Fibroblast of upper back skin (primary cell): ENCODE measurements at regions not wholly inside any gene's neighbourhood (a gene's known extent, or its start where the extent isn't known, plus 50 kb on each side); places are given as distances from the start of the nearest gene placed in this dataset.

Source experiments
- DNase-seq: peaks from one replicate; pipeline ENCODE4 v3.0.0-alpha.2; 2013

DNA sequence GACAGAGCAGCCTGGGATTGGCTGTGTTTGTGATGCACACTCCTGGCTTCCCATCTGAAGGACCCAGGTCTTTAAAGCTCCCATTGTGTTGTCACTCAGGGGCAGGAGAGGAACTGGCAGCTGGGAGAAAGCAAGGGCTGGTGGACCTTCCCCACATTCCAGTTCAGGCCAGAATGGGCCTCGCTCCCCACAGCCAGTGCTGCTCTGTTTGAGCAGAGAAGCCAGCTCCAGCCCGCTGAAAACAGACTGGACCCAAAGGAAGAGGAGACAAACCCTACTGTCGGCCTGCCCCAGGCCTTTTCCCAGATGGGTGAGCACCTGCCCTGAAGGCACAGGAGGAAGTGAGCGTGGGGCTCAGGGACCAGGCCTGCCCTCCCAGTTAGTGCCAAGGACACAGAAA lies 499.4 kb downstream of the NPHP4 start:
- no peak for DNase-seq

DNA sequence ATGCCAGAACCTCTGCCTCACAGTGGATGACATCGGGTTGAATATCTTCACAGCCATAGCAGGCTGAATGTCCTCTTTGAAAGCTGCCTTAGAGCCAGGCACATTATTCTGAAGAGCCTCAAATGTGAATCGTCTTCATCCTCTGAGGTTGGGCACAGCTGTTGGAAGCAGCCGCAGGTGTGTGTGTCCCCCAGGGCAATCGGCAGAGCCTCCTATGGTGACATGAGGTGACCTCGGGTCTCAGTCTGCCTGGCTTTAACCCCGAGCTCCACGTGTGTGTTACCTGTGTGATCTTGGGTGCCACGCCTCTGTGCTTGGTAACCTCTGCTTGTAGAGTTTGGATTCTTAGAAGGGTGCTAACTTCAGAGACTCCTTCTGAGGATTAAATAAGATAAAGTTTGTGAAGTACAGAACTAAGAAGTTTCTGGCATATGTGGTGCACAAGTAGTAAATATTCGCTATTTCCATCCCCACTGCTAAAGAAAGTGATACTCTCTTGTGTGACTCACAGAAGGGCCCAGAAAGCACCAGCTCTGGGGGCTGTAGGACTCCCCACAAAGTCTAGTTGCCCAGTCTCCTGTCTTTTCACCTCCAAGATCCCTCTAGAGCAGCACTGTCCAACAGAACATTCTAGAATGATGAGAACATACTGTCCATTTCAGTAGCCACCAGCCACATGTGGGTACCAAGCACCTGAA lies 500.9 kb downstream of the NPHP4 start:
- DNase-seq = no peak

DNA sequence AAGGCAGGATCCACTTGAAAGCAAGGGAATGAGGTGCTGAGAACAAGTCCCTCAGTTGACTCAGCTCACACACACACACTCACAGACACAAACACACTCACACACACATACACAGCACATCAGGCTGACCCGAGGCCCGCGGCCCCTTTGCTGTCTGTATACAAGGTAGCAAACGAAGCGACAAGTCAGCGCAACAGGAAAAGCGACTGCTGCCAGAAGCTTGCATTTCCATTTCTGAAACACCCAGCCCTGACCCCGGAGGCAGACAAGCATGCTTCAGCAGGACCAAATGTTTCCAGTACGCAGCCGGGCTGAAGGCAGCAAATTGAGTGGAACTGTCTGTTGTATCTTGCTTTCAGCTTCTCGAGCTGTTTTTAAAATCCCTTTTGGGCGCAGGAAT lies 501.6 kb downstream of the NPHP4 start:
- DNase-seq = no peak

DNA sequence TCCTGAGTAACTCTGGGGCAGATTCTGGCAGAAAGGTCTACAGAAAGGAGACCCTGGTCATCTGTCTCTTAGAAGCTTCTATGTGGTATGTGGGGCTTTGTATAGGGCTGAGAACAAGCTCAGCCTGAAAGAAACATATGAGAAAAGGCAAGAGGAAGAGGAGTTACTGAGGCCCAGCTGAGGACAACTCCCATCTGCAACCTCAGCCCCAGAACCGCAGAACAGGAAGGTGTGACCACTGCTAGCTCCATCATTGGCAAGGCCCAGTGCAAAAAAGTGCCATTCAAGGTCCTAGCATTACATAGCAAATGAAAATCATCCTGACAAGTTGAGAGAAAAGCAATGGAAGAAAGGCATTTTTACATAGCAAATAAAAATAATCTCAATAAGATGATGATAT lies 503.8 kb downstream of the NPHP4 start:
- no peak for DNase-seq

DNA sequence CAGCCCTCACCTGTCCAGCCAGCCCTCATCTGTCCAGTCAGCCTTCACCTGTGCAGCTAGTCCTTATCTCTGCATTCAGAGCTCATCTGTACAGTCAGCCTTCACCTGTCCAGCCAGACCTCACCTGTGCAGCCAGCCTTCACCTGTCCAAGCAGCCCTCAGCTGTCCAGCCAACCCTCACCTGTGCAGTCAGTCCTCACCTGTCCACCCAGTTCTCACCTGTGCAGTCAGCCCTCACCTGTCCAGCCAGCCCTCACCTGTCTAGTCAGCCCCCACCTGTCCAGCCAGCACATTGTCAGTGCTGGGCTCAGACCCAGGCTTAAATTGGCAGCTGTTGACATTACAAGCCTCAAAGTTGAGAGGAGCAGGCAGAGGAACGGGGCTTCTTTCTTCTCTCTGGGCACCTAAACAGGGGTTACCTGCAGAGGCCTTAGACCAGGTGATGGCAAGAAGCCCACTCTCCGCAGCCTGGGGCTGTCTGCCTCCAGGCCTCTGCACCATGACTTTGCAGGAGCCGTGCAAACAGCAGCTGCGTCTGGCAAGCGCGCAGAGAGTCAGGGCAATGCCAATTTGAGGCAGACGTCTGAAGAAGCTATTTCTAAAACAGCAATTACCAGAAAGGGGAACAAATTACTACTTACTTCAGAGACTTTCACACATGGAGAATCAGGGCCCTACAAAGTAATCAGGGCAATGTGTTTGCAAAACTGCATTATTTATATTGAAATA lies 506.1 kb downstream of the NPHP4 start:
- DNase-seq = no peak

DNA sequence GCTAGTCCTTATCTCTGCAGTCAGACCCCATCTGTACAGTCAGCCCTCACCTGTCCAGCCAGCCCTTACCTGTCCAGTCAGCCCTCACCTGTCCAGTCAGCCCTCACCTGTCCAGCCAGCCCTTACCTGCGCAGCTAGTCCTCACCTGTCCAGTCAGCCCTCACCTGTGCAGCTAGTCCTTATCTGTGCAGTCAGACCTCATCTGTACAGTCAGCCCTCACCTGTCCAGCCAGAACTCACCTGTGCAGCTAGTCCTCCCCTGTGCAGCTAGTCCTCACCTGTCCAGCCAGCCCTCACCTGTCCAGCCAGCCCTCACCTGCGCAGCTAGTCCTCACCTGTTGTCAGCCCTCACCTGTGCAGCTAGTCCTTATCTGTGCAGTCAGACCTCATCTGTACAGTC lies 506.8 kb downstream of the NPHP4 start:
- DNase-seq = no peak

DNA sequence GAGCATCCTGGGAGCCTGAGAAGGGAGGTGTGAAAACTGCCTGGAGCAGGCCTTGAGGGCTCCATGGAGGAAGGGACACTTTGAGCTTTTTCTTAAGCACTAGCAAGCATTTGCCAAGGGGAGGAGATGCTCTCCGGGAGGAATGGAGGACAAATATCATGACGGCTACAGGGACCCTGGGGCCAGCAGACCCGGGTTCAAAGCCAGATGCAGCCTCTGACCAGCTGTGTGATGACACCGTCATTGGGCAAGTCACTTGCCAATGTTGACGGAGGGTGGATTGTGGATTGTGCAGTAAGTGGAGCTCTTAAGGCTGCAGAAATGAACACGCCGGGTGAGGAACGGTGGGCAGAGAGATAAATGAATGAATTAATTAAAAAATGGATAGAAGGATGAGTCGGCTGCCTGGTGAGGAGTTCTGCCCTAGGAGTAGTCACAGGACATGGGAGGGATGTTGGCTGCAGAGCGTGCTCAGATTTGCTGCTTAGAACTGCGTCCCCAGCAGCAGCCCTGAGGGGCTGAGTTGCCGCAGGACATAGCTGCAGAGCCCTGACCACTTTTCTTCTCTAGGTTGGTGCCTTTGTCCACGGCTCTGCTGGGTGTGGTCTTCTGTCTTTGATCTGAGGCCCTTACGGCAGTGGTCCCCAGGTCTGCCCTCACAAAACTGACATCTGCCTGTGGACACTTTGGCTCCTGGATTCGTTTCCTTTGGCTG lies 507.6 kb downstream of the NPHP4 start:
- DNase-seq = no peak

DNA sequence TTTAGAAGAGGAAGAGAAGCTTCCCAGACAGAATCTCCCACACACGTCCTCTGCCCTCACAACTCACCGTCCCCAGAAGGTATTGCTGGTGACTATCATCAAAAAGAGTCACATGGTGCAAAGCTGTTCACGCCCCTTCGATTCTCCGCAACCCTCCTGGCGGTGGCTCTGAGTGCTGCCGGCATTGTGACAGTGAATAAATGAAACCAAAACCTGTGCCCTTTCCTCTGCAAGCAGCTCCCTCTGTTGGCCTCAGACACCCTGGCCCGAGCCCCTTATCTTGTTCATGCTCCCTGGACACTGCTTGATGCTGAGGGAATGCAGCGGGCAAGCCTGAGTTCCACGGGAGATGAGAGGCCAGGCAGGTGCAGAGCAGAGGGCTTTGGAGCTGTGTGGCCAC lies 510.3 kb downstream of the NPHP4 start:
- DNase-seq = no peak

DNA sequence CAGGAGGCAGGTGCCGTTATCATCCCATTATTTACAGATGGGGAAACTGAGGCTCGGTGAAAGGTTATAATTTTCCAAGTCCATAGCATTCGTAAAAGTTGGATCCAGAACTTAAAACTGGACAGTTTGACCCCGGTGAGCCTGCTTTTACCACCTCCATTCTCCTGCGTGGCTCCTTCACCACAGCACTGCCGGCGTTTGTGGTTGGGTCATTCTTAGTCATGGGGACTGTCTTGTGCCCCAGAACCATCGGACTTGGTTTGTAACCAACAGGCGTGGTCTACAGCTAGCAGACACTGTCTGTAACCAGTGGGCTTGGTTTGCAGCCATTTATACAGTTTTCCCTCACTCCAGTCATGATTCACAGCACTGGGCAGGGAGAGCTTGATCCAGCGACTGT lies 511.3 kb downstream of the NPHP4 start:
- no peak for DNase-seq

DNA sequence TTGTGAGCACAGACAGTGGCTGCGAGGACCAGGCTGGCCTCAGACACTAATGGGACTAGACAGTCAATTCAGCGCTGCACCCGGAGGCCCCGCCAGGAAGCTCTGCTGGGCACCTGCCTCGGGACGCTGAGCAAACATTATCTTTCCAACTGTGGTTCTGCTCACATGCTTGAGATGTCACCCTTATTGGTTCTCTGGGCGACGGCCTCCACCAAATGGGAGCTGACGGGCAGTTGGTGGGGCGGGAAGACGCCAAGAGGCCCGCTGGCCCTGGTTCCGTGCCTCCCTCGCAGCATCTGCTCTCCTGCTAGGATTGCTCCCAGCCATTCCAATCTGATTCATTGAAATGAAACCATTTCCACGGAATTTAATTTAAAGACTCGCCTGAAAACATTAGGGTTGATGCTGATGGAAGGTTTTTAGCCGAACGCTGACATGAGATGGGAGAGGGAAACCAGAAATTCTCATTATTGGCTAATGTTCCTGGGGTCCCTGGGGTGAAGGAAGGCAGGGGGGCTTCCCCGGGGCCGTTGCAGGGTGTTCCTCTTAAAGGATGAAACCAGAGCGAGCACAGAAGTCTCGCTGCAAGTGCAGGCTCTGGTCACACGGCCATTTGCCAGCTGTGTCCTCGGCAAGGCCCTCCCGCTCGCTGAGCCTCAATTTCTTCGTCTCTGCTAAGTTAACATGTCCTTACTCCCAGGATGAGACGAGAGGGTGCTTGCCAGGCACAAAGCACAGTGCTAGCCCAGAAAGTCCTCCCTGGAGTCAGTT lies 512.2 kb downstream of the NPHP4 start:
- DNase-seq = no peak

DNA sequence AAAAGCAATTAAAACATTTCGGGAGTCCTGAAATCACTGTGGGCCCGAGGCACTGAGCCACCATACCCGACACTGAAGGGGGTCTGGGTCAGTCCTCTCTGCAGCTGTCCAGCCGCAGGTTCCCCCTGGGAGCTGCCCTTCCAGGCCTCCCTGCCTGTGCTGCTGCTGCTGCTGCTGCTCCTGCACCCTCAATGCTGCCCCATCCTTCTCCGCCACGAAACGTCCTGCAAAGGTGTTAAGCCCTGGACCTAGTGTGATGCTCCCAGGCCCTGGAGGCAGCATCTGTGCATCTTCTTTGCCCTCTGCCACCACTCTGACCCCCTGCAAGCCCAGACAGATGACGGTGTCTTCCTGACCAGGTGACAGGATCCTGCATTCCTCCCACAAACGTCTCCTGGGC lies 513.3 kb downstream of the NPHP4 start:
- no peak for DNase-seq

DNA sequence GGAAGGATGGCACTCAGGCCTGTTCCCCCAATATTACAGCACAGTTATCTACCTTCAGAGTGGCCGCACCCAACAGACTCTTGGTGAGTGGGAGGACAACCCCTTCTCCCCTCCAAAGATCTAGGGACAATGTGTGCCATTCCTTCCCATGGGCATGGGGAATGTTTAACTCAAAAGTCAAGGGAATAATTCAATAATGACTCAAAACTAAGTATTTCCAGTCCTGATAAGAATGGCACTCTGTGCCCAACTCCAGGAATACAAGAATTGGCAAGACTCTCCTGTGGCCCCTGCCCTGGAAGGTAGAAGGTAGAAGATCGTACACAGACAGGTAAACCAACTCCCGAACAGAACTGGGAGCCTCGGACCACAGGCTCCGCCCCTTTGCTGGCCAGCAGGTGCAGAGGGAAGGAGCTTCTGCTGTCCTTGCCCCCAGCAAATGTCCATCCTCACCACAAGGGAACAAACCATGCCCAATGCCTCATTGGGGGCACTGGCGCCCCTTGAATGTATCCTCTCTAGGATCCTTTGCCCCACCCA lies 514.0 kb downstream of the NPHP4 start:
- no peak for DNase-seq

DNA sequence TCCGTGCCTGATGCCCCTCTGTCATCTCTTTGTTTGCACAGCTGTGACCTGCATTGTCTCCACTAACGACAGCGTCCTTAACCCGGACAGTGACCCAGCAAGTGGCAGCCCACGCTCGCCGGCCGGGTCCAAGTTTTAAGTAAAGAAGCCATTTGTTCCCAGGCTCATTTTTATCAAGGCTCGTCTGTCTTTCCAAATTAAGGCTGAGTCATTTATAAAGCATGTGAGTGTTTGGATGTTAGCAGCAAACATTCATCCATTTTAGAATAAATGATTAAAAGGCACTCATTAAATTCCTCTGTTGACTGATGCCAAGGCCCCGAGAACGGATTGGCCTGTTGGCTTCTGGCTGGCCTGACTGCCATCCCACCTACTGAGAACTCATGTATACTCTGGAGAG lies 514.5 kb downstream of the NPHP4 start:
- no peak for DNase-seq

DNA sequence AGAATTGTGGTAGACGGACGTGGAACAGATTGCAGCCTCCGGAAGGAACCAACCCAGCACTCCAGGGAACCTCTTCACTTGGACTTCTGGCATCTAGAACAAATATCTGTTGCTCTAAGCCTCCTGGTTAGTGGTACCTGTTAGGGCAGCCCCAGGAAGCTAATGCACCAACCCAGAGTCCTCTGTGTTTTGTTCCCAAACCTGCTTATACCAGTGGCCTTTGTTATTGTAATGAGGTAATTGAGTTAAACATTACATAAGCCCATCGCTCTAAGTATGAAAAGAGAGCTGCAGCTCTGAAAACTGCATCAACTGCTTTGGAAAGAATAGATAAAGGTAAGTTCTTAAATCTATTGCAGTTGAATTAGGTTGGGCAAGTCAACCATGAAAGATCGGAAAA lies 516.7 kb downstream of the NPHP4 start:
- DNase-seq = no peak

DNA sequence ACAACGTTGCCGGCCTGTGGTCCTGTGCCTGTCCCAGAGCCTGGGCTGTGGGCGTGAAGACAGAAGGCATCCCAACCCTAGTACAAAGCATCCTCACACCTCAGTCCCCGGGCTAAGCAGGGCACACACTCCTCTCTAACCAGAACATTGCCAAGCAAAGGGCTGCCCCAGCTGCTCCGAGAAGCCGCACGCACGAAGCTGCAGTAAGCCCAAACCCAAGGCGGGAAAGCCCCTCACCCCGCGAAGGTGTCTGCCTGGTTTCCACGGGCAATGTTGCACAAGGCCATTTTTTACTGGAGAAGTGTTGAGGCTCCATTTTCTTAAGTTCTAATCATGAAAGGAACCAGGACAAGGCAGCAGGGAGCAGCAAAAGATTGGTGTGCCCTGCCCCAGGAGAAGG lies 519.0 kb downstream of the NPHP4 start:
- no peak for DNase-seq

DNA sequence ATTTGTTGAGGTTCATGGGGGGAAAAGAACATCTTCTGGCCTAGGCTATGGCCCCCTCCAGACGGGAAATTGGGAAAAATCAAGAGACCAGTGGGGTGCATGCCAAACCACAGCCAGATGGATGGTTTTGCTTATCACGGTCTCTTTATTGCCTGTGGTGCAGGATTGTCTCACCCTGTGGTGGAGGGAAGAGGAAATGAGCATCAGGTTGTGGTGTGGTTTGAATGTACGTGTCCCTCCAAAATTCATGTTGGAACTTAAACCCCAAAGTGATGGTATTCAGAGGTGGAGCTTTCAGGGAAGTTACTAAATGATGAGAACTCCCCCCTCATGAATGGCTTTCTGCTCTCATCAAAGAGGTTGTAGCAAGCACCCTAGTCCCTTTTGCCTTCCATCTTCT lies 525.7 kb downstream of the NPHP4 start:
- DNase-seq = no peak

DNA sequence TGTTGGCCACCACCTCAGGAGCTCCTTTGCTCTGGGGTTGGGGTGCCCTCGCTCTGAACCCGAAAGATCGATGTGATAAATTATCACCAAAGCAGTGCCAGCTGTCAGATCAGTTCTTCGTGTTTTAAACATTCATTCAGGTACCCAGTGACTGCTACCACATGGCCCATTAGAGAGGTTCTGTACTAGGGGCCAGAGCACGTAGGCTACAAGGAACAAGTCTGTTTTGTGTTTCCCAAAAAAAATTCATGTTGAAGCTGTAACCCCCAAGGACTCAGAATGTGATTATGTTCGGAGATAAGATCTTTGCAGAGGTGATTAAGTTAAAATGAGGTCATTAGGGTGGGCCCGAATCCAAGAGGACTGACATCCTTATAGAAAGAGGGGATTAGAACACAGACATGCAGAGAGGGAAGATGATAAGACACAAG lies 526.9 kb downstream of the NPHP4 start:
- no peak for DNase-seq

DNA sequence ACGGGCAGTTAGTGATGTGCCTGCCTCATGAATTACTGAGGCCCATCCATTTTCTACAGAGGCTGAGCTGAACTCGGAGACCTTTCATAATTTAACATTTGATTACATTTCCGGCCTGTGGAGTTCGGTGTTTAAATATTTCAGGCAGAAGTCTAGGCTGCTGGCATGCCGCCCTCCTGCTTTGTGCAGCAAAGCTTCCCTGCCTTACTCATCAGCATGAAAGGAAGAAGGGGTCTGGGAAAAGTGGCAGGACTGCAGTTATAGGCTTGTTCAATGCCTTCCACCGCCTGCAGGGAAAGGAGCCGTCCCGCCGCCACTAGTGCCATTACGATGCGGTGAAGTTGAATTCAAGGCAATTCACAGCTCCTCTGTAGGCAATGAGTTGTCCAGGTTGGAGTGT lies 527.9 kb downstream of the NPHP4 start:
- no peak for DNase-seq

DNA sequence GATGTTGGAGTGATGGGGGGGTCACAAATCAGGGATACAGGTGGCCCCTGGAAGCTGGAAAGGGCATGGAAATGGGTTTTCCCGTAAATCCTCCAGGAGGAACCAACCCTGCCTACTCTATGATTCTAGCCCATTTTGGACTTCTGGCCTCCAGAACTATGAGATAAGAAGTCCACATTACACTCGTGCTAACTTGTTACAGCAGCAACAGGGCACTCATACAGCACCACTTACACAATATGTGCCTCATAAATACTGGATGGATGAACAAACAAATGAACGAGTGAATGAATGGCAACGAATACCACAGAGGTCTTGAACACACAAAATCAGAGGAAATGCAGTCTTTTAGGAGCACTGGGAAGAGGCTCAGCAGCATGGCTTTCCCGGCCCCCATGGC lies 531.3 kb downstream of the NPHP4 start:
- no peak for DNase-seq

DNA sequence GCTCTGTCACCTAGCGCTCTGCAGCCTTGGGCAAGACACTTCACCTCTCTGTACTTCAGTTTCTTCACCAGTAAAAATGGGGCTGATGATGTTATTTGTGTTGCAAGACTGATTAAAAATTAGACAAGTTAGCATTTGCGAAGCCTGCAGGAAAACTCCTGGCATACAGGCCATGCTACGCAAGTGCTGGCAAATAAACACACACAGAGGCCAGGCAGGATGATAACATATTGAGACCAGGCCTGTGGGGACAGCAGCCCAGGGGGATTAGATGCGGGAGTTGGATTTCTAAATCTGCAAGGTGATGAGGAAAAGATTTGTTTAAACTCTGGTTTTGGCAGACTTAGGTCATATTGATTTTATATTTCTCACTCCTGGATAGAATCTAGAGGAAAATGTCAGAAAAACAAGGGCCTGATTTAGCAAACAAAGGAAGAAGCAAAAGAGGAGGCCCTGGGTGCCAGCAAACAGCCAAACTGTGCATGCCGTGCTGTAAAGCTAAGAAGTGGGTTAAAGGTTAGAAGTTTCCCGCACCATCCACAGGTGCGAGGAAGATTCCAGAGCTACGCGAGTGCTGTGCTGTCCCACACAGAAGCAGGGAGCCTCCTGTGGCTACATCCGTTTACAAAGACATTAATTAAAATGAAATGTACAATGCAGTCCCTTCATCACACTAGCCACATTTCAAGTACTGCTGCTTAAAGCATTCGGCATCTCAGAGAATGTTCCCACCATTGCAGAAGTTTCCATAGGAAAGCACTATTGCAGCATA lies 532.2 kb downstream of the NPHP4 start:
- DNase-seq = no peak

DNA sequence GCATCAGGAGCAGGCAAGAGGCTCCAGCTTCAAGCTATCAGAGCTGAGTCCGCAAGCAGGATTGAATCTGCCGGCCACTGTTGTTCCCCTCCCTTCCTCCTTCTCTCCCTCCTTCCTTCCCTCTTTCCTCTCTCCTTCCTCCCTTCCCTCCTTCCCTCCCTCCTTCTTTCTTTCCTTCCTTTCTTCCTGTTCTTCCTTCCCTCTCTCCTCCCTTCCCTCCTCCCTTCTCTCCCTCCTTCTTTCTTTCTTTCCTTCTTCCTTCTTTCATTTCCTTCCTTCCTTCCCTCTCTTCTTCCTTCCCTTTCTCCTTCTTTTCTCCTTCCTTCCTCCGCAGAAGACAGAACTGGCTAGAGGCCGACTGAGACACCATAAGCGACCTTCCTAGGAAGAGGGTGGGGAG lies 534.0 kb downstream of the NPHP4 start:
- DNase-seq = no peak

DNA sequence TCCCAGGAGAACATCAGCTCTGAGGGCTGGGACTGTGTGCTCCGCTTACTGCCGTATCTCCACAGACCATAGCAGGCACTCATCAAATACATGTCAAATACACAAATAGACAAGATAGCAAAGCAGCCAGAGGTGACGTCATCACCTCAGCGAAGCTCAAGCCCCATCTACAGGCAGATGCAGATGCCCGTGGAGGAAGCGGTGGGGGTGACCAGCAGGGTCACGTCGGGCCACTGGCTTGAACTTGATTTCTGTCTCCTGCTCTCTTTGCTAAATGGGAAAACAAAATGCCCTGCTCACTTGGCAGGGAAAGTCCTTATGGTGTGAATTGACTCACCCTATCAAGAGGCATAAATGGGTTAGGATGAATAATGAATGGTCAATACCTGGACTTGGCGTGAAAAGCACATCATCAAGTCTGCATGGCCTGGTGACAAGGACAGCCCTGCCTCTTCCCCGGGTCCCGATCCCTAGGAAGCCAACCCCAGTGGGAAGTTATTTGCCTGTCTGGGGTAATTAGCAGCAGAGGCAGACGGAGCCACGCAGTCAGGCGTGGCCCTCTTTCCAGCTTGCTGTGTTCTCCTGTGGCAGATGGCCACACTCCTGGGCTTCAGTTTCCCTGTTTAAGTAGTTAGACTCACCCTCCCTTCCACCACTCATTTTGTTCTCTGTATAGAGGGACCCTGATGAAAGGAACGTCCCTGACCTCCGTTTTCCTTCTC lies 536.0 kb downstream of the NPHP4 start:
- DNase-seq = no peak
